Upper lobe of left lung (tissue), 4 donors: ENCODE measurements at regions not wholly inside any gene's neighbourhood (a gene's known extent, or its start where the extent isn't known, plus 50 kb on each side); places are given as distances from the start of the nearest gene placed in this dataset.

ENCODE experiments used
- POLR2A ChIP-seq, 4 donors: fragments of 450-650 bp; IDR thresholded peaks; one replicate each; pipeline ENCODE4 v1.5.1; 2016 to 2017; ENCODE audit warnings: antibody characterized with exemption in 4 of 4, mild to moderate bottlenecking in 2 of 4
- POLR2AphosphoS5 ChIP-seq, 2 donors: sonication (generic); formaldehyde crosslinking; IDR thresholded peaks; one replicate each; pipeline ENCODE4 v1.5.1; 2017; ENCODE audit warnings: antibody characterized with exemption in 2 of 2

DNA sequence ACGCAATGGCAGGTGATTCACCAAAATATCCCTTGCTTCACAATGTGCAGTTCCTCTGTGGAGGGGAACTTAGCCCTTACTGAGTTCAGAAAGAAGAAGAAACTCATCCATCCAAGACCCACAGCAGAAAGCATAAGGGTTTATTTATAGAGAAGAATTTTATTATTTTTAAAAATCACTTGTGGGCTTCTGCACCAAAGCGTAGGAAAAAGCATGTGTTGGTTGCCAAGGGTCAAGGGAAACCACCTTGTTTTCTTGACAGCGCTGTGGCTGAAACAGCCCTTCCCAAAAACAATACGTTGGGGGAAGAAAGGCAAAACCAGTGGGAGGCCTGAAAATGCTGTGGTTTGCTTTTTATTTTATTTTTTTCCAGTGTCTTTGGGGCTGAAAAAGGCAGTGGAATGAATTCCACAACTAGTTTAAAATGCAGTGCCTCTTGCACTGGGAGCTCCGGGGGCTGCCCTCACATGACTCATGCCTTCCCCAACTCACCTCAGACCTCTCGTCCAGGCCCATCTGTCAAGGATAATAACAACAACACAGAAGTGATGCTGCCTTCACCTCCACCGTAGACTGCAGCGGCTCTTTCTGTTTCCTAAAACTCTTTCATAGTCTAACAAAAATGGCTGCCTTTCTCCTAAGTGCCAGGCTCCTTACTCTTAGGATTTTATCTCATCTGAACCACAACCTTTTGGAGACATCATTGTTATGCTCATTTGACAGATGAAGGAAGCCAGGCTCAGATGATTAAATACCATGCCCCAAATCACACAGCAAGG, 224.2 kb upstream of the JUN start:
- TF ChIP-seq POLR2A (IDR thresholded peaks at IDR 0.05) (no peak), POLR2AphosphoS5 (IDR thresholded peaks at IDR 0.05) (no peak)
